Fibroblast of lung (primary cell): ENCODE measurements at regions not wholly inside any gene's neighbourhood (a gene's known extent, or its start where the extent isn't known, plus 50 kb on each side); places are given as distances from the start of the nearest gene placed in this dataset.

Experiments used
- DNase-seq, 2 donors: peaks; one replicate each; pipeline versions ENCODE4 v3.0.0 to v3.0.0-alpha.2; 2010; ENCODE audit warnings: low read depth in 2 of 2
- H2AFZ ChIP-seq: 2 replicates; pipeline ENCODE4 v1.5.1; 2012; ENCODE audit warnings: low read length, control low read depth, inconsistent platforms
- H3K27ac ChIP-seq: 2 replicates; pipeline ENCODE4 v1.5.1; 2011; ENCODE audit warnings: low read length, control low read depth; ENCODE audit not compliant: insufficient read depth
- H3K27me3 ChIP-seq: 2 replicates; pipeline ENCODE4 v1.5.1; 2011; ENCODE audit warnings: mild to moderate bottlenecking, low read length; ENCODE audit not compliant: control insufficient read depth, insufficient read depth
- H3K36me3 ChIP-seq: 2 replicates; pipeline ENCODE4 v1.5.1; 2011; ENCODE audit warnings: low read length; ENCODE audit not compliant: control insufficient read depth, insufficient read depth
- H3K4me1 ChIP-seq: 2 replicates; pipeline ENCODE4 v1.5.1; 2011; ENCODE audit warnings: low read length; ENCODE audit not compliant: control insufficient read depth, insufficient read depth; ENCODE audit errors: extremely low read depth
- H3K4me2 ChIP-seq: 2 replicates; pipeline ENCODE4 v1.5.1; 2011; ENCODE audit warnings: low read length, control low read depth; ENCODE audit not compliant: insufficient read depth; ENCODE audit errors: extremely low read depth
- H3K4me3 ChIP-seq, 4 experiments: fragments of 200-600 bp in 1 of 4; sonication (generic) in 1 of 4; replicated peaks in 1 of 4; 2 replicates each; pipeline ENCODE4 v1.5.1; 2011 to 2016; ENCODE audit warnings: low read length in 4 of 4, low read depth in 3 of 4, mild to moderate bottlenecking in 3 of 4, control low read depth in 2 of 4, inconsistent platforms in 1 of 4, mixed read lengths in 1 of 4; ENCODE audit not compliant: insufficient read depth in 1 of 4; ENCODE audit errors: control extremely low read depth in 1 of 4
- H3K79me2 ChIP-seq: 2 replicates; pipeline ENCODE4 v1.5.1; 2012; ENCODE audit warnings: mild to moderate bottlenecking, low read length, inconsistent platforms; ENCODE audit not compliant: control insufficient read depth, insufficient read depth
- H3K9ac ChIP-seq: 2 replicates; pipeline ENCODE4 v1.5.1; 2011; ENCODE audit warnings: mild to moderate bottlenecking, low read length, control low read depth; ENCODE audit not compliant: insufficient read depth
- H3K9me3 ChIP-seq: 2 replicates; pipeline ENCODE4 v1.5.1; 2012; ENCODE audit warnings: low read depth, low read length; ENCODE audit not compliant: control insufficient read depth, insufficient read depth
- H4K20me1 ChIP-seq: 2 replicates; pipeline ENCODE4 v1.5.1; 2011; ENCODE audit warnings: low read length; ENCODE audit not compliant: control insufficient read depth, insufficient read depth; ENCODE audit errors: extremely low read depth
- EZH2 ChIP-seq: IDR thresholded peaks from 2 replicates; pipeline ENCODE4 v1.5.1; 2012; ENCODE audit warnings: low read length, control low read depth, mild to moderate bottlenecking; ENCODE audit errors: missing control alignments
- TF ChIP-seq, protein P1 (sequence below), 2 donors: IDR thresholded peaks in 1 of 2; conservative IDR thresholded peaks in 1 of 2; 1 replicate in 1 of 2; 2 replicates in 1 of 2; pipeline ENCODE4 v1.5.1; 2011 to 2012; ENCODE audit warnings: low read length in 2 of 2, control low read depth in 1 of 2, inconsistent platforms in 1 of 2, low read depth in 1 of 2, mild to moderate bottlenecking in 1 of 2

DNA sequence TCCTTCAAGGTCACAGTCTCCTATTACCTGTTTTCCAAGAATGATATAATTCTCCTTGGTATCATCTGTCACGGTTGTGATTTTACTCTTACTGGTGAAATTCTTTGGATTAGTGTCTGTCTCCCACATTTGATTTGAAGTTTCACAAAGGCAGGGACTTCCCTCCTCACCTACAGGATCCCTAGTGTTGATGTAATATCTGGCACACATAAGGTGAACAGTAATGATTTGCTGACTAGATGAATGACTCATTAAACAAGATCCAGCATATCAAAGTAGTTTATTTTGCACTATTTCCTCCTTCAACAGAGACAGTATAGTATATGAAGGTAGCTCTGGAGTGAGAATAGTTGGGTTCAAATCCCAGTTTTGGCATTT, 135.3 kb upstream of the IL1RAPL2 start:
- no peak overlapping the region for H3K4me2 ChIP-seq
- no peak overlapping the region for H3K27ac ChIP-seq
- H3K4me1 ChIP-seq, result no peaks in the 10 kb centered on the region
- no peaks in the 10 kb centered on the region for H3K27me3 ChIP-seq
- DNase-seq, result no peak
- H3K9ac ChIP-seq, result no peak overlapping the region
- H3K9me3 ChIP-seq, result no peaks in the 10 kb centered on the region
- TF ChIP-seq, protein P1, sequence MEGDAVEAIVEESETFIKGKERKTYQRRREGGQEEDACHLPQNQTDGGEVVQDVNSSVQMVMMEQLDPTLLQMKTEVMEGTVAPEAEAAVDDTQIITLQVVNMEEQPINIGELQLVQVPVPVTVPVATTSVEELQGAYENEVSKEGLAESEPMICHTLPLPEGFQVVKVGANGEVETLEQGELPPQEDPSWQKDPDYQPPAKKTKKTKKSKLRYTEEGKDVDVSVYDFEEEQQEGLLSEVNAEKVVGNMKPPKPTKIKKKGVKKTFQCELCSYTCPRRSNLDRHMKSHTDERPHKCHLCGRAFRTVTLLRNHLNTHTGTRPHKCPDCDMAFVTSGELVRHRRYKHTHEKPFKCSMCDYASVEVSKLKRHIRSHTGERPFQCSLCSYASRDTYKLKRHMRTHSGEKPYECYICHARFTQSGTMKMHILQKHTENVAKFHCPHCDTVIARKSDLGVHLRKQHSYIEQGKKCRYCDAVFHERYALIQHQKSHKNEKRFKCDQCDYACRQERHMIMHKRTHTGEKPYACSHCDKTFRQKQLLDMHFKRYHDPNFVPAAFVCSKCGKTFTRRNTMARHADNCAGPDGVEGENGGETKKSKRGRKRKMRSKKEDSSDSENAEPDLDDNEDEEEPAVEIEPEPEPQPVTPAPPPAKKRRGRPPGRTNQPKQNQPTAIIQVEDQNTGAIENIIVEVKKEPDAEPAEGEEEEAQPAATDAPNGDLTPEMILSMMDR (conservative IDR thresholded peaks at IDR 0.05 in 1 of 2, IDR thresholded peaks at IDR 0.05 in 1 of 2; ENCODE audit: low read depth in 1 of 2, low read length in 2 of 2), result no peak
- no peak for TF ChIP-seq EZH2
- no peak overlapping the region for H2AFZ ChIP-seq
- no peaks in the 10 kb centered on the region for H4K20me1 ChIP-seq
- H3K36me3 ChIP-seq, result no peaks in the 10 kb centered on the region
- no peak overlapping the region for H3K4me3 ChIP-seq
- no peaks in the 10 kb centered on the region for H3K79me2 ChIP-seq

DNA sequence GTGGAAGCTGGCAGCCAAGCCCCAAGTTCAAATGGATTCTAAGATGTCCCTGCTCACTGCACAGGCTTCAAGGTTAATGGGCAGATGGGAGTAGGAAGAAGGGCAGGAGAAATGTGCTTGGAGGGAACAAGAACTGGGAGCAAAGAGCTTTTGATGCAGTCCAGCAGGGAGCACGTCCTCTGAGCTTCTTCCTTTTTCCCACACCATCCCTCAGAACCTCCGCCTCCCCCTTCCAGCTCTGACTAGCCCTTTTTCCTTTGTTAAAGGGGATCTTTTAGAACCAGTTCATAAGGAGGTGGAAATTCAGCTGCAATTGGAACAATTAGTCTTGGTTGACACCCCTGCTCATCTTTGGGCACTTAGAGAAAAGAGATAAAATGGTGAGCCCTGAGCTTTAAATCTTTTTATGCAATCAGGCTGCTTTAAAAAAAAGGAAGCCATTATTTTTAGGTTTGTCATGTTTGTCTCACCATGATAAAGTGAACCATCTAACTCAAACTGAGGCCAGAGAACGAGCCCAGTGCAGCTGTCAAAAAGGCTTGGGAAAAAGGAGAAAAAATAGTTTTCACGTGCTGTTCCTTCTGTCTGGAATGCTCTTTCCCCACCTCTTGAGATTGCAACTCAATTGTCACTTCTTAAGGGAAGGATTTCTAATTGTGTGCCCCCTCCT, 135.8 kb upstream of the IL1RAPL2 start:
- Histone ChIP-seq H3K4me1 (no peaks in the 10 kb centered on the region), H3K9me3 (no peaks in the 10 kb centered on the region), H3K79me2 (no peaks in the 10 kb centered on the region), H3K9ac (no peak overlapping the region), H3K36me3 (no peaks in the 10 kb centered on the region), H4K20me1 (no peaks in the 10 kb centered on the region), H3K4me3 (no peak overlapping the region), H3K27me3 (no peaks in the 10 kb centered on the region), H3K27ac (no peak overlapping the region), H2AFZ (no peak overlapping the region), H3K4me2 (no peak overlapping the region)
- no peak for DNase-seq
- TF ChIP-seq EZH2, result no peak
- TF ChIP-seq, protein P1 (conservative IDR thresholded peaks at IDR 0.05 in 1 of 2, IDR thresholded peaks at IDR 0.05 in 1 of 2; ENCODE audit: low read depth in 1 of 2, low read length in 2 of 2), result no peak

DNA sequence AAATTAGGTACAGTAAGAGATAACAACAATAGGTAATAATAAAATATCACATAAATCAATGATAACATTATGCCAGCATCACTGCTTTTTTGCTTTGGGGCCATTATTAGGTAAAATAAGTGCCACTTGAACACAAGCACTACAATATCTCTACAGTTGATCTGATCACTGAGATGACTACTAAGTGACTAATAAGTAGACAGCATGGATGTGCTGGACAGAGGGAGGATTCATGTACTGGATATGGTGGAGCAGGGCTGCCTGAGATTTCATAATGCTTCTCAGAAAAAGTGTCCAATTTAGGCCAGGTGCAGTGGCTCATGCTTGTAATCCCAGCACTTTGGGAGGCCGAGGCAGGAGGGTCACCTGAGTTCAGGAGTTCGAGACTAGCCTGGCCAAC, 137.8 kb upstream of the IL1RAPL2 start:
- H3K4me3 ChIP-seq, result no peak overlapping the region
- no peak overlapping the region for H3K9ac ChIP-seq
- no peaks in the 10 kb centered on the region for H3K79me2 ChIP-seq
- TF ChIP-seq, protein P1 (conservative IDR thresholded peaks at IDR 0.05 in 1 of 2, IDR thresholded peaks at IDR 0.05 in 1 of 2; ENCODE audit: low read depth in 1 of 2, low read length in 2 of 2), result no peak
- TF ChIP-seq EZH2, result no peak
- H3K4me2 ChIP-seq, result no peak overlapping the region
- H3K9me3 ChIP-seq, result no peaks in the 10 kb centered on the region
- no peak overlapping the region for H3K27ac ChIP-seq
- H4K20me1 ChIP-seq, result no peaks in the 10 kb centered on the region
- no peak for DNase-seq
- no peaks in the 10 kb centered on the region for H3K4me1 ChIP-seq
- H3K36me3 ChIP-seq, result no peaks in the 10 kb centered on the region
- no peaks in the 10 kb centered on the region for H3K27me3 ChIP-seq
- H2AFZ ChIP-seq, result no peak overlapping the region
